K562 (cell line): ENCODE measurements at regions not wholly inside any gene's neighbourhood (a gene's known extent, or its start where the extent isn't known, plus 50 kb on each side); places are given as distances from the start of the nearest gene placed in this dataset.

Source experiments
- ATAC-seq: fragments of 200-7000 bp; cut with Tn5 transposase; 3 replicates; pipeline ENCODE4 v1.9.1; 2020; ENCODE audit warnings: moderate library complexity
- BruUV-seq: library from RNA; stranded (reverse); fragments of 400-500 nt; replicated peaks from 2 replicates; lab custom pipeline; 2021; lab: Mats Ljungman, UMichigan
- CTCF ChIA-PET: fragments of 300-600 bp; formaldehyde crosslinking; extraction: SDS; loops from one replicate; lab custom pipeline; 2021; ENCODE audit warnings: low intra/inter-chr PET ratio; lab: Yijun Ruan, JAX
- POLR2A ChIA-PET: fragments of 300-600, 350-650 bp; sonication (Branson Sonifier 250); formaldehyde crosslinking; extraction: SDS; loops from one replicate; lab custom pipeline; 2021; ENCODE audit warnings: antibody characterized with exemption, inconsistent platforms; lab: Yijun Ruan, JAX
- DNase-seq, 4 experiments: peaks; one replicate each; pipeline versions ENCODE4 v3.0.0 to v3.0.0-alpha.2; 2011 to 2018; ENCODE audit warnings: low spot score in 3 of 4, mixed read lengths in 3 of 4; ENCODE audit errors: extremely low read depth in 1 of 4
- FAIRE-seq: peaks from 2 replicates; lab custom pipeline; 2011; peaks lifted over from hg19 to GRCh38; lab: Jason Lieb, UNC
- H2AFZ ChIP-seq: 2 replicates; pipeline ENCODE4 v1.6.0; 2011; ENCODE audit warnings: low read depth, low read length, control low read depth, inconsistent platforms
- H3K27ac ChIP-seq: fragments of 200-600 bp; 3 replicates; pipeline ENCODE4 v1.8.0; 2011; ENCODE audit warnings: low read depth, mild to moderate bottlenecking, control low read depth, inconsistent platforms, low read length, moderate library complexity, mixed read lengths; ENCODE audit errors: extremely low read depth
- H3K27me3 ChIP-seq, 2 experiments: fragments of 300-600 bp in 1 of 2; 2 replicates in 1 of 2; 3 replicates in 1 of 2; pipeline versions ENCODE4 v1.6.0 to v1.8.0; 2011; ENCODE audit warnings: inconsistent platforms in 2 of 2, low read length in 2 of 2, mild to moderate bottlenecking in 1 of 2, mixed read lengths in 1 of 2, moderate library complexity in 1 of 2; ENCODE audit not compliant: control insufficient read depth in 2 of 2, insufficient read depth in 2 of 2
- H3K36me3 ChIP-seq: fragments of 300-600 bp; 3 replicates; pipeline ENCODE4 v1.8.0; 2011; ENCODE audit warnings: mild to moderate bottlenecking, low read length, inconsistent platforms; ENCODE audit not compliant: control insufficient read depth, insufficient read depth
- H3K4me1 ChIP-seq, 2 experiments: fragments of 200-600 bp in 1 of 2; replicated peaks in 1 of 2; 2 replicates in 1 of 2; 3 replicates in 1 of 2; pipeline versions ENCODE4 v1.5.1 to v1.8.0; 2011; ENCODE audit warnings: inconsistent platforms in 2 of 2, low read length in 2 of 2, mild to moderate bottlenecking in 1 of 2, mixed read lengths in 1 of 2, moderate library complexity in 1 of 2; ENCODE audit not compliant: control insufficient read depth in 2 of 2, insufficient read depth in 2 of 2
- H3K4me2 ChIP-seq: 2 replicates; pipeline ENCODE4 v1.6.1; 2011; ENCODE audit warnings: low read length, control low read depth, inconsistent platforms, mixed read lengths; ENCODE audit not compliant: insufficient read depth
- H3K4me3 ChIP-seq: fragments of 200-600 bp; sonication (generic), shearing (Covaris generic); 2 replicates; pipeline ENCODE4 v1.5.1; 2016; ENCODE audit warnings: control low read depth, inconsistent platforms
- H3K79me2 ChIP-seq: fragments of 200-600 bp; 3 replicates; pipeline ENCODE4 v1.8.0; 2011; ENCODE audit warnings: low read length, inconsistent platforms; ENCODE audit not compliant: control insufficient read depth, insufficient read depth
- H3K9ac ChIP-seq, 2 experiments: 2 replicates each; pipeline versions ENCODE4 v1.6.0 to v1.6.1; 2011; ENCODE audit warnings: low read depth in 2 of 2, low read length in 2 of 2, control low read depth in 1 of 2, inconsistent platforms in 1 of 2, mild to moderate bottlenecking in 1 of 2, mixed read lengths in 1 of 2; ENCODE audit not compliant: insufficient read depth in 1 of 2
- H3K9me1 ChIP-seq: one replicate; pipeline ENCODE4 v1.6.0; 2011; ENCODE audit warnings: inconsistent platforms, mild to moderate bottlenecking, low read length, moderate library complexity; ENCODE audit not compliant: control insufficient read depth, insufficient read depth
- H3K9me3 ChIP-seq: replicated peaks from 2 replicates; pipeline ENCODE4 v1.5.1; 2011; ENCODE audit warnings: low read depth, low read length, inconsistent platforms; ENCODE audit not compliant: control insufficient read depth, insufficient read depth
- H4K20me1 ChIP-seq: replicated peaks from 2 replicates; pipeline ENCODE4 v1.6.1; 2011; ENCODE audit warnings: low read length, inconsistent platforms, mixed read lengths; ENCODE audit not compliant: control insufficient read depth, insufficient read depth
- CBX1 ChIP-seq: sonication (generic); IDR thresholded peaks from 2 replicates; pipeline ENCODE4 v1.6.1; 2016; ENCODE audit warnings: antibody characterized with exemption, low read depth, mild to moderate bottlenecking
- DMBX1 ChIP-seq: fragments of 250-450 bp; sonication (Bioruptor Pico); IDR thresholded peaks from 2 replicates; pipeline ENCODE4 v1.8.0; 2022; ENCODE audit warnings: inconsistent platforms, mild to moderate bottlenecking, moderate library complexity, borderline replicate concordance
- NR4A1 ChIP-seq, 2 experiments: fragments of 250-450 bp in 1 of 2; fragments of 450-650 bp in 1 of 2; sonication (Bioruptor Pico) in 1 of 2; IDR thresholded peaks; 2 replicates each; pipeline versions ENCODE4 v1.4.0 to v1.6.1; 2016 to 2020; ENCODE audit warnings: mild to moderate bottlenecking in 2 of 2, missing compliant biosample characterization in 1 of 2, missing genetic modification characterization in 1 of 2, moderate library complexity in 1 of 2
- SMAD4 ChIP-seq: fragments of 250-450 bp; sonication (Bioruptor Pico); conservative IDR thresholded peaks from 2 replicates; pipeline ENCODE4 v1.8.0; 2021; ENCODE audit warnings: inconsistent platforms, mild to moderate bottlenecking, moderate library complexity
- SP1 ChIP-seq: sonication (generic); formaldehyde crosslinking; IDR thresholded peaks from 2 replicates; pipeline ENCODE4 v1.8.1; 2022; ENCODE audit warnings: mild to moderate bottlenecking, missing genetic modification reagents
- ZBTB8A ChIP-seq: fragments of 450-650 bp; IDR thresholded peaks from 2 replicates; pipeline ENCODE4 v1.6.1; 2018; ENCODE audit warnings: mild to moderate bottlenecking, moderate library complexity; ENCODE audit not compliant: partially characterized antibody
- WGBS: fragments of 100-300 bp; shearing (Covaris generic); methylation state at CpG from one replicate; pipeline ENCODE4 v1.1.6; 2016; ENCODE audit warnings: low coverage, mixed read lengths; ENCODE audit not compliant: insufficient coverage; ENCODE audit errors: missing lambda C conversion rate; 5-methylcytosine and 5-hydroxymethylcytosine counted together
- in situ Hi-C: fragments of 300-500 bp; cut with MboI; formaldehyde crosslinking; loops from 4 replicates; pipeline ENCODE4 v1.15.0; 2018; ENCODE audit warnings: inconsistent platforms, mixed read lengths
- intact Hi-C: fragments of 100-400 bp; cut with micrococcal nuclease; formaldehyde crosslinking; loops from 2 replicates; pipeline ENCODE4 v1.14.2; 2022
- TF ChIP-seq, protein P1 (sequence below): fragments of 450-650 bp; IDR thresholded peaks from 2 replicates; pipeline ENCODE4 v1.6.1; 2016; ENCODE audit warnings: mild to moderate bottlenecking, moderate library complexity
- TF ChIP-seq, protein P2 (sequence below), 2 experiments: IDR thresholded peaks in 1 of 2; conservative IDR thresholded peaks in 1 of 2; 2 replicates each; pipeline ENCODE4 v1.6.1; 2016; ENCODE audit warnings: low read depth in 2 of 2, mild to moderate bottlenecking in 1 of 2, missing compliant biosample characterization in 1 of 2, missing genetic modification characterization in 1 of 2, moderate library complexity in 1 of 2

DNA sequence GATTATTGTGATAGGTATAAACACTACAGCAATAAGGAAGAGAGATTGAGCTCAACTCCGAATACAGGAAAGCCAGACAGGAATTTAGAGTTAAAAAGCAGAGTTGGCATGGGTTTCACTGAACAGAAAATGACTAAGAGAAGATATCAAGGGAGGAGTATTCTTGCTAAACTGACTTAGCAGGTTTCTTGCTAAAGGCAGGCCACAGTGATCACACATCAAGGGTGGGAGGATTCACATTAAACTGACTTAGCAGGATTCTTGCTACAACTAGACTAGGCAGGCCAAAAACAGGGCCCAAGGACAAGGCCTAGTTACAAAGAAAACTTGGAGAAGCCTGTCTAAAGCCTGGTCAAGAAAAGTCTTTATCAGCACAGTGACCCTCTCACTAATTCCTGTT lies 195.1 kb downstream of the MAGEB5 start:
- POLR2A ChIA-PET = no interaction called here
- H3K36me3 ChIP-seq = no peaks in the 10 kb centered on the region
- CTCF ChIA-PET = no interaction called here
- FAIRE-seq (no peak), DNase-seq (no peak), ATAC-seq (no peak)
- no peak overlapping the region for H3K9ac ChIP-seq
- no TSS peak for BruUV-seq
- no peaks in the 10 kb centered on the region for H4K20me1 ChIP-seq
- no peaks in the 10 kb centered on the region for H3K27me3 ChIP-seq
- no peak overlapping the region for H3K4me3 ChIP-seq
- H3K9me1 ChIP-seq = no peaks in the 10 kb centered on the region
- H3K4me1 ChIP-seq = no peaks in the 10 kb centered on the region
- H2AFZ ChIP-seq = no peak overlapping the region
- in situ Hi-C loops (no loop called here), intact Hi-C loops (no loop called here)
- 0% methylated on average over 1 of the region's 1 CpG for WGBS
- H3K9me3 ChIP-seq = no peaks in the 10 kb centered on the region
- no peak overlapping the region for H3K27ac ChIP-seq
- no peaks in the 10 kb centered on the region for H3K79me2 ChIP-seq
- H3K4me2 ChIP-seq = no peak overlapping the region
- TF ChIP-seq SMAD4 (CRISPR knock-in tag) = no peak
- TF ChIP-seq ZBTB8A = no peak
- TF ChIP-seq DMBX1 (CRISPR knock-in tag) = no peak
- TF ChIP-seq, protein P1, sequence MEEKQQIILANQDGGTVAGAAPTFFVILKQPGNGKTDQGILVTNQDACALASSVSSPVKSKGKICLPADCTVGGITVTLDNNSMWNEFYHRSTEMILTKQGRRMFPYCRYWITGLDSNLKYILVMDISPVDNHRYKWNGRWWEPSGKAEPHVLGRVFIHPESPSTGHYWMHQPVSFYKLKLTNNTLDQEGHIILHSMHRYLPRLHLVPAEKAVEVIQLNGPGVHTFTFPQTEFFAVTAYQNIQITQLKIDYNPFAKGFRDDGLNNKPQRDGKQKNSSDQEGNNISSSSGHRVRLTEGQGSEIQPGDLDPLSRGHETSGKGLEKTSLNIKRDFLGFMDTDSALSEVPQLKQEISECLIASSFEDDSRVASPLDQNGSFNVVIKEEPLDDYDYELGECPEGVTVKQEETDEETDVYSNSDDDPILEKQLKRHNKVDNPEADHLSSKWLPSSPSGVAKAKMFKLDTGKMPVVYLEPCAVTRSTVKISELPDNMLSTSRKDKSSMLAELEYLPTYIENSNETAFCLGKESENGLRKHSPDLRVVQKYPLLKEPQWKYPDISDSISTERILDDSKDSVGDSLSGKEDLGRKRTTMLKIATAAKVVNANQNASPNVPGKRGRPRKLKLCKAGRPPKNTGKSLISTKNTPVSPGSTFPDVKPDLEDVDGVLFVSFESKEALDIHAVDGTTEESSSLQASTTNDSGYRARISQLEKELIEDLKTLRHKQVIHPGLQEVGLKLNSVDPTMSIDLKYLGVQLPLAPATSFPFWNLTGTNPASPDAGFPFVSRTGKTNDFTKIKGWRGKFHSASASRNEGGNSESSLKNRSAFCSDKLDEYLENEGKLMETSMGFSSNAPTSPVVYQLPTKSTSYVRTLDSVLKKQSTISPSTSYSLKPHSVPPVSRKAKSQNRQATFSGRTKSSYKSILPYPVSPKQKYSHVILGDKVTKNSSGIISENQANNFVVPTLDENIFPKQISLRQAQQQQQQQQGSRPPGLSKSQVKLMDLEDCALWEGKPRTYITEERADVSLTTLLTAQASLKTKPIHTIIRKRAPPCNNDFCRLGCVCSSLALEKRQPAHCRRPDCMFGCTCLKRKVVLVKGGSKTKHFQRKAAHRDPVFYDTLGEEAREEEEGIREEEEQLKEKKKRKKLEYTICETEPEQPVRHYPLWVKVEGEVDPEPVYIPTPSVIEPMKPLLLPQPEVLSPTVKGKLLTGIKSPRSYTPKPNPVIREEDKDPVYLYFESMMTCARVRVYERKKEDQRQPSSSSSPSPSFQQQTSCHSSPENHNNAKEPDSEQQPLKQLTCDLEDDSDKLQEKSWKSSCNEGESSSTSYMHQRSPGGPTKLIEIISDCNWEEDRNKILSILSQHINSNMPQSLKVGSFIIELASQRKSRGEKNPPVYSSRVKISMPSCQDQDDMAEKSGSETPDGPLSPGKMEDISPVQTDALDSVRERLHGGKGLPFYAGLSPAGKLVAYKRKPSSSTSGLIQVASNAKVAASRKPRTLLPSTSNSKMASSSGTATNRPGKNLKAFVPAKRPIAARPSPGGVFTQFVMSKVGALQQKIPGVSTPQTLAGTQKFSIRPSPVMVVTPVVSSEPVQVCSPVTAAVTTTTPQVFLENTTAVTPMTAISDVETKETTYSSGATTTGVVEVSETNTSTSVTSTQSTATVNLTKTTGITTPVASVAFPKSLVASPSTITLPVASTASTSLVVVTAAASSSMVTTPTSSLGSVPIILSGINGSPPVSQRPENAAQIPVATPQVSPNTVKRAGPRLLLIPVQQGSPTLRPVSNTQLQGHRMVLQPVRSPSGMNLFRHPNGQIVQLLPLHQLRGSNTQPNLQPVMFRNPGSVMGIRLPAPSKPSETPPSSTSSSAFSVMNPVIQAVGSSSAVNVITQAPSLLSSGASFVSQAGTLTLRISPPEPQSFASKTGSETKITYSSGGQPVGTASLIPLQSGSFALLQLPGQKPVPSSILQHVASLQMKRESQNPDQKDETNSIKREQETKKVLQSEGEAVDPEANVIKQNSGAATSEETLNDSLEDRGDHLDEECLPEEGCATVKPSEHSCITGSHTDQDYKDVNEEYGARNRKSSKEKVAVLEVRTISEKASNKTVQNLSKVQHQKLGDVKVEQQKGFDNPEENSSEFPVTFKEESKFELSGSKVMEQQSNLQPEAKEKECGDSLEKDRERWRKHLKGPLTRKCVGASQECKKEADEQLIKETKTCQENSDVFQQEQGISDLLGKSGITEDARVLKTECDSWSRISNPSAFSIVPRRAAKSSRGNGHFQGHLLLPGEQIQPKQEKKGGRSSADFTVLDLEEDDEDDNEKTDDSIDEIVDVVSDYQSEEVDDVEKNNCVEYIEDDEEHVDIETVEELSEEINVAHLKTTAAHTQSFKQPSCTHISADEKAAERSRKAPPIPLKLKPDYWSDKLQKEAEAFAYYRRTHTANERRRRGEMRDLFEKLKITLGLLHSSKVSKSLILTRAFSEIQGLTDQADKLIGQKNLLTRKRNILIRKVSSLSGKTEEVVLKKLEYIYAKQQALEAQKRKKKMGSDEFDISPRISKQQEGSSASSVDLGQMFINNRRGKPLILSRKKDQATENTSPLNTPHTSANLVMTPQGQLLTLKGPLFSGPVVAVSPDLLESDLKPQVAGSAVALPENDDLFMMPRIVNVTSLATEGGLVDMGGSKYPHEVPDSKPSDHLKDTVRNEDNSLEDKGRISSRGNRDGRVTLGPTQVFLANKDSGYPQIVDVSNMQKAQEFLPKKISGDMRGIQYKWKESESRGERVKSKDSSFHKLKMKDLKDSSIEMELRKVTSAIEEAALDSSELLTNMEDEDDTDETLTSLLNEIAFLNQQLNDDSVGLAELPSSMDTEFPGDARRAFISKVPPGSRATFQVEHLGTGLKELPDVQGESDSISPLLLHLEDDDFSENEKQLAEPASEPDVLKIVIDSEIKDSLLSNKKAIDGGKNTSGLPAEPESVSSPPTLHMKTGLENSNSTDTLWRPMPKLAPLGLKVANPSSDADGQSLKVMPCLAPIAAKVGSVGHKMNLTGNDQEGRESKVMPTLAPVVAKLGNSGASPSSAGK = no peak
- no peak for TF ChIP-seq CBX1
- no peak for TF ChIP-seq SP1
- TF ChIP-seq, protein P2, sequence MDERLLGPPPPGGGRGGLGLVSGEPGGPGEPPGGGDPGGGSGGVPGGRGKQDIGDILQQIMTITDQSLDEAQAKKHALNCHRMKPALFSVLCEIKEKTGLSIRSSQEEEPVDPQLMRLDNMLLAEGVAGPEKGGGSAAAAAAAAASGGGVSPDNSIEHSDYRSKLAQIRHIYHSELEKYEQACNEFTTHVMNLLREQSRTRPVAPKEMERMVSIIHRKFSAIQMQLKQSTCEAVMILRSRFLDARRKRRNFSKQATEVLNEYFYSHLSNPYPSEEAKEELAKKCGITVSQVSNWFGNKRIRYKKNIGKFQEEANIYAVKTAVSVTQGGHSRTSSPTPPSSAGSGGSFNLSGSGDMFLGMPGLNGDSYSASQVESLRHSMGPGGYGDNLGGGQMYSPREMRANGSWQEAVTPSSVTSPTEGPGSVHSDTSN (CRISPR knock-in tag; IDR thresholded peaks at IDR 0.05; ENCODE audit: low read depth) = no peak
- TF ChIP-seq, protein P2 (tag; conservative IDR thresholded peaks at IDR 0.05; ENCODE audit: low read depth) = no peak
- no peak for TF ChIP-seq NR4A1 (CRISPR knock-in tag; IDR thresholded peaks at IDR 0.05)
- TF ChIP-seq NR4A1 (tag; IDR thresholded peaks at IDR 0.05) = no peak
